ENCODE measurements at regions not wholly inside any gene's neighbourhood (a gene's known extent, or its start where the extent isn't known, plus 50 kb on each side); places are given as distances from the start of the nearest gene placed in this dataset.
A peak's percentile ranks its signal among the peaks of the same experiment; 100 is the strongest.

- H3K9me3 ChIP-seq (ENCODE audit: control insufficient read depth in 2 of 2, insufficient read depth in 1 of 2, low read depth in 1 of 2, low read length in 1 of 2) = peaks cover 0 to 2% of the 10 kb centered on the region in 2 donors
- WGBS, 3 donors = 65 to 82% (median 76%) methylated on average over 3 of the region's 3 CpGs
- no peak for DNase-seq
- FAIRE-seq = no peak
- peak overlapping the region in 1 of 3 donors; percentile 81 for H3K27ac ChIP-seq (ENCODE audit: low read depth in 1 of 3, low read length in 2 of 3)
- no peaks in the 10 kb centered on the region for H3K36me3 ChIP-seq (ENCODE audit: control insufficient read depth in 3 of 3, insufficient read depth in 2 of 3, low read depth in 1 of 3, low read length in 3 of 3)
- H3K4me3 ChIP-seq (ENCODE audit: low read depth in 1 of 3, low read length in 3 of 3) = no peak overlapping the region
- no peaks in the 10 kb centered on the region for H3K27me3 ChIP-seq (ENCODE audit: control insufficient read depth in 3 of 3, insufficient read depth in 3 of 3, low read length in 3 of 3)
- H3K4me1 ChIP-seq (ENCODE audit: control insufficient read depth in 3 of 3, insufficient read depth in 2 of 3, low read depth in 1 of 3, low read length in 2 of 3) = peaks cover 10 to 54% (median 33%) of the 10 kb centered on the region in 3 donors
Observed at GRCh38 chr2:46850742-46851141, 64.9 kb downstream of the MCFD2 start.

DNA sequence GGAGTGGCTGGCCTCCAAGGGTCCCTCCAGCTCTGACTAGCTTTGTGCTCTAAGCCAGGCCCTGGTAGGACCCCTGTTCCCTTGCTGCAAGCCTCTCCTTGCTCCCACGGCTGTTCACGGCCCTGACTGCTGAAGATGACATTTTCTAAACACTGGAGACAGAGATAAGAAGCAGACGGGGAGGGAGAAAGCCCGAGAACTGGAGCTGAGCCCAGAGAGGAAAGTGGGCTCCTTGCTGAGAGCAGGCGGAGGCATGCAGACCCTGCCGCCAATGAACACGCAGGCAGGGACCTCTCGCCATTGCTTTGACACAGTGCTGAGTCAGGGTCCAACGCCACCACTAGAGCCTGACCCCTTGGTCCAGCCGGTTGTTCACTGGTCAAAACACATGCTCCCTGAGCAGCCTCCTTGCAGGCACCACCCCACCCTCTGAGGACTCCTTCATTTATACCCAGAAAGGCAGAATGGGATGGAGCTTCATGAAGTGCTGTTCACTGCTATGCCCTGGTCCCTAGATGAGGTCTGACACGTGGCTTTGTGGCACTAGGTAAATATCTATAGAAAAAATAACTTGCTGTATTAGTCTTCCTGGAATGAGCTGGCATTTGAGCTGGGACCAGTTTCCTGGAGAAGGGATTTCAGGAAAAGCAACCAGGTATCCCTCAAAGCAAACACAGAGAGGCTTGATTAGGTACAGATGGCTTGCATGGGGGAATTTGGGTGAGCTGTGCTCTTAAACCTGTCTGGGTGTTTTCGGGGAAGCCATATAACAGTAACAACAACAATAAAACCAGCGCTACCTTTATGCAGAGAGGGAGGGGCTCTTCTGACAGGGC lies 65.7 kb downstream of the MCFD2 start:
- Histone ChIP-seq H3K27ac (ENCODE audit: low read depth in 1 of 3, low read length in 2 of 3) (peak overlapping the region in 2 of 3 donors; percentile 70 to 81), H3K36me3 (ENCODE audit: control insufficient read depth in 3 of 3, insufficient read depth in 2 of 3, low read depth in 1 of 3, low read length in 3 of 3) (no peaks in the 10 kb centered on the region), H3K4me1 (ENCODE audit: control insufficient read depth in 3 of 3, insufficient read depth in 2 of 3, low read depth in 1 of 3, low read length in 2 of 3) (peaks cover 10 to 59% (median 37%) of the 10 kb centered on the region in 3 donors), H3K27me3 (ENCODE audit: control insufficient read depth in 3 of 3, insufficient read depth in 3 of 3, low read length in 3 of 3) (no peaks in the 10 kb centered on the region), H3K9me3 (ENCODE audit: control insufficient read depth in 2 of 2, insufficient read depth in 1 of 2, low read depth in 1 of 2, low read length in 1 of 2) (peaks cover 0 to 2% of the 10 kb centered on the region in 2 donors), H3K4me3 (ENCODE audit: low read depth in 1 of 3, low read length in 3 of 3) (no peak overlapping the region)
- peak; percentile 35 to 44 for DNase-seq
- FAIRE-seq = no peak
- WGBS, 3 donors = 29 to 37% (median 36%) methylated on average over 13 of the region's 13 CpGs

GRCh38 chr2:46849046-46849715 lies 66.4 kb downstream of the MCFD2 start:
- peak; percentile 83 to 95 for DNase-seq
- Histone ChIP-seq H3K4me1 (ENCODE audit: control insufficient read depth in 3 of 3, insufficient read depth in 2 of 3, low read depth in 1 of 3, low read length in 2 of 3) (peaks cover 10 to 59% (median 37%) of the 10 kb centered on the region in 3 donors), H3K27ac (ENCODE audit: low read depth in 1 of 3, low read length in 2 of 3) (peak overlapping the region; percentile 8 to 81 (median 70)), H3K27me3 (ENCODE audit: control insufficient read depth in 3 of 3, insufficient read depth in 3 of 3, low read length in 3 of 3) (no peaks in the 10 kb centered on the region), H3K4me3 (ENCODE audit: low read depth in 1 of 3, low read length in 3 of 3) (no peak overlapping the region), H3K36me3 (ENCODE audit: control insufficient read depth in 3 of 3, insufficient read depth in 2 of 3, low read depth in 1 of 3, low read length in 3 of 3) (no peaks in the 10 kb centered on the region), H3K9me3 (ENCODE audit: control insufficient read depth in 2 of 2, insufficient read depth in 1 of 2, low read depth in 1 of 2, low read length in 1 of 2) (peaks cover 0 to 2% of the 10 kb centered on the region in 2 donors)
- no peak for FAIRE-seq
- WGBS, 3 donors = 18 to 50% (median 37%) methylated on average over 7 of the region's 7 CpGs

GRCh38 chr2:46848447-46848846 lies 67.2 kb downstream of the MCFD2 start:
- H3K9me3 ChIP-seq (ENCODE audit: control insufficient read depth in 2 of 2, insufficient read depth in 1 of 2, low read depth in 1 of 2, low read length in 1 of 2) = peaks cover 0 to 2% of the 10 kb centered on the region in 2 donors
- peaks cover 10 to 59% (median 37%) of the 10 kb centered on the region in 3 donors for H3K4me1 ChIP-seq (ENCODE audit: control insufficient read depth in 3 of 3, insufficient read depth in 2 of 3, low read depth in 1 of 3, low read length in 2 of 3)
- no peaks in the 10 kb centered on the region for H3K27me3 ChIP-seq (ENCODE audit: control insufficient read depth in 3 of 3, insufficient read depth in 3 of 3, low read length in 3 of 3)
- WGBS, 3 donors = 17 to 26% (median 22%) methylated on average over 5 of the region's 5 CpGs
- no peaks in the 10 kb centered on the region for H3K36me3 ChIP-seq (ENCODE audit: control insufficient read depth in 3 of 3, insufficient read depth in 2 of 3, low read depth in 1 of 3, low read length in 3 of 3)
- H3K27ac ChIP-seq (ENCODE audit: low read depth in 1 of 3, low read length in 2 of 3) = peak overlapping the region in 2 of 3 donors; percentile 70 to 81
- no peak overlapping the region for H3K4me3 ChIP-seq (ENCODE audit: low read depth in 1 of 3, low read length in 3 of 3)
- DNase-seq (no peak), FAIRE-seq (no peak)

GRCh38 chr2:46847726-46848412 lies 67.7 kb downstream of the MCFD2 start:
- DNase-seq (peak in 1 of 2 donors; percentile 35), FAIRE-seq (no peak)
- peaks cover 10 to 59% (median 37%) of the 10 kb centered on the region in 3 donors for H3K4me1 ChIP-seq (ENCODE audit: control insufficient read depth in 3 of 3, insufficient read depth in 2 of 3, low read depth in 1 of 3, low read length in 2 of 3)
- H3K27ac ChIP-seq (ENCODE audit: low read depth in 1 of 3, low read length in 2 of 3) = peak overlapping the region; percentile 70 to 96 (median 86)
- no peaks in the 10 kb centered on the region for H3K27me3 ChIP-seq (ENCODE audit: control insufficient read depth in 3 of 3, insufficient read depth in 3 of 3, low read length in 3 of 3)
- WGBS, 3 donors = 47 to 53% (median 49%) methylated on average over 5 of the region's 5 CpGs
- no peak overlapping the region for H3K4me3 ChIP-seq (ENCODE audit: low read depth in 1 of 3, low read length in 3 of 3)
- H3K36me3 ChIP-seq (ENCODE audit: control insufficient read depth in 3 of 3, insufficient read depth in 2 of 3, low read depth in 1 of 3, low read length in 3 of 3) = no peaks in the 10 kb centered on the region
- H3K9me3 ChIP-seq (ENCODE audit: control insufficient read depth in 2 of 2, insufficient read depth in 1 of 2, low read depth in 1 of 2, low read length in 1 of 2) = peaks cover 0 to under 1% of the 10 kb centered on the region in 2 donors

GRCh38 chr2:46847185-46847710 lies 68.4 kb downstream of the MCFD2 start:
- DNase-seq (peak; percentile 93 to 98), FAIRE-seq (no peak)
- H3K9me3 ChIP-seq (ENCODE audit: control insufficient read depth in 2 of 2, insufficient read depth in 1 of 2, low read depth in 1 of 2, low read length in 1 of 2) = no peaks in the 10 kb centered on the region
- H3K4me3 ChIP-seq (ENCODE audit: low read depth in 1 of 3, low read length in 3 of 3) = no peak overlapping the region
- WGBS, 3 donors = 17 to 31% (median 28%) methylated on average over 12 of the region's 12 CpGs
- peak overlapping the region; percentile 70 to 96 (median 86) for H3K27ac ChIP-seq (ENCODE audit: low read depth in 1 of 3, low read length in 2 of 3)
- H3K36me3 ChIP-seq (ENCODE audit: control insufficient read depth in 3 of 3, insufficient read depth in 2 of 3, low read depth in 1 of 3, low read length in 3 of 3) = no peaks in the 10 kb centered on the region
- peaks cover 10 to 58% (median 37%) of the 10 kb centered on the region in 3 donors for H3K4me1 ChIP-seq (ENCODE audit: control insufficient read depth in 3 of 3, insufficient read depth in 2 of 3, low read depth in 1 of 3, low read length in 2 of 3)
- no peaks in the 10 kb centered on the region for H3K27me3 ChIP-seq (ENCODE audit: control insufficient read depth in 3 of 3, insufficient read depth in 3 of 3, low read length in 3 of 3)

DNA sequence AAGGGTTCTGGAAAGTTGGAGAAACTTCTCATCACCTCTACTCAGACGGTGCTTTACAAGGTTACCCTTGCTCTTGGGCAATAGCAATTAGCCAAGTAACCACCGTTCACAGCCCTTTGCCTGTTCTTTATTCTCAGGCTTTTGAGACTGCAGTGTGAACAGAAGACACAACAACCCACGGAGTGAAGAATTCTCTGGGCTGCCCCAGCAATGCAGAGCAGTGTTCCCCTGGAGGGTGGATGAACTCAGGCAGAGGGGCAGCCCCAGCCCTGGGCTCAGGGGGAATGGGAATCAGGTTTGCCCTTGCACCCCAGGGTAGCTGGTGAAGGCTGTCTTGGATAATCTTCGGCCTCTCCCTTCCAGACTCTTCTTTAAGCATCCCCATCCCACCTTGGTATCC lies 69.1 kb downstream of the MCFD2 start:
- no peaks in the 10 kb centered on the region for H3K9me3 ChIP-seq (ENCODE audit: control insufficient read depth in 2 of 2, insufficient read depth in 1 of 2, low read depth in 1 of 2, low read length in 1 of 2)
- H3K4me1 ChIP-seq (ENCODE audit: control insufficient read depth in 3 of 3, insufficient read depth in 2 of 3, low read depth in 1 of 3, low read length in 2 of 3) = peaks cover 10 to 55% (median 37%) of the 10 kb centered on the region in 3 donors
- H3K27ac ChIP-seq (ENCODE audit: low read depth in 1 of 3, low read length in 2 of 3) = peak overlapping the region; percentile 70 to 96 (median 86)
- WGBS, 3 donors = 11 to 55% (median 24%) methylated on average over 4 of the region's 4 CpGs
- H3K36me3 ChIP-seq (ENCODE audit: control insufficient read depth in 3 of 3, insufficient read depth in 2 of 3, low read depth in 1 of 3, low read length in 3 of 3) = no peaks in the 10 kb centered on the region
- H3K4me3 ChIP-seq (ENCODE audit: low read depth in 1 of 3, low read length in 3 of 3) = no peak overlapping the region
- no peak for FAIRE-seq
- peak; percentile 56 to 76 for DNase-seq
- H3K27me3 ChIP-seq (ENCODE audit: control insufficient read depth in 3 of 3, insufficient read depth in 3 of 3, low read length in 3 of 3) = no peaks in the 10 kb centered on the region

Measured in small intestine (tissue), 7 donors.